Naive thymus-derived CD8-positive, alpha-beta T cell (primary cell): ENCODE measurements at regions not wholly inside any gene's neighbourhood (a gene's known extent, or its start where the extent isn't known, plus 50 kb on each side); places are given as distances from the start of the nearest gene placed in this dataset.
"Not testable (repeated sequence)": the region's sequence is repeated elsewhere in the genome, so short reads cannot be mapped to it uniquely, and the experiment has no call there.

Experiments
- ATAC-seq, 2 donors: fragments of 150-1000 bp; cut with Tn5 transposase in 1 of 2; sonication (Bioruptor Pico), chemical (Tn5 transposase) in 1 of 2; 1 replicate in 1 of 2; 2 replicates in 1 of 2; pipeline ENCODE4 v1.10.0; 2021; ENCODE audit warnings: mild to moderate bottlenecking in 2 of 2, moderate library complexity in 2 of 2
- POLR2A ChIA-PET: fragments of 350-600 bp; sonication (Branson Sonifier 250); formaldehyde crosslinking; loops from one replicate; lab custom pipeline; 2021; ENCODE audit warnings: antibody characterized with exemption; lab: Charles Lee
- DNase-seq, 10 donors: peaks; one replicate each; pipeline versions ENCODE4 v3.0.0 to v3.0.0-alpha.2; 2020 to 2022
- H3K27ac Mint-ChIP-seq, 10 donors: one replicate each; pipeline ENCODE4 v1.8.0; 2020 to 2022; ENCODE audit warnings: mild to moderate bottlenecking in 10 of 10, mixed read lengths in 10 of 10, moderate library complexity in 4 of 10, inconsistent platforms in 1 of 10
- H3K27me3 Mint-ChIP-seq, 5 donors: one replicate each; pipeline ENCODE4 v1.8.0; 2021 to 2022; ENCODE audit warnings: mixed read lengths in 5 of 5
- H3K36me3 Mint-ChIP-seq, 3 donors: one replicate each; pipeline ENCODE4 v1.8.0; 2020 to 2022; ENCODE audit warnings: mixed read lengths in 3 of 3, mild to moderate bottlenecking in 2 of 3, inconsistent platforms in 1 of 3
- H3K4me1 Mint-ChIP-seq, 4 donors: one replicate each; pipeline ENCODE4 v1.8.0; 2021 to 2022; ENCODE audit warnings: mixed read lengths in 4 of 4
- H3K4me3 Mint-ChIP-seq, 10 donors: one replicate each; pipeline ENCODE4 v1.8.0; 2020 to 2022; ENCODE audit warnings: mild to moderate bottlenecking in 10 of 10, mixed read lengths in 10 of 10, moderate library complexity in 6 of 10, inconsistent platforms in 1 of 10
- H3K9me3 Mint-ChIP-seq, 9 donors: one replicate each; pipeline ENCODE4 v1.8.0; 2020 to 2022; ENCODE audit warnings: mixed read lengths in 9 of 9, mild to moderate bottlenecking in 3 of 9, inconsistent platforms in 1 of 9, moderate library complexity in 1 of 9

DNA sequence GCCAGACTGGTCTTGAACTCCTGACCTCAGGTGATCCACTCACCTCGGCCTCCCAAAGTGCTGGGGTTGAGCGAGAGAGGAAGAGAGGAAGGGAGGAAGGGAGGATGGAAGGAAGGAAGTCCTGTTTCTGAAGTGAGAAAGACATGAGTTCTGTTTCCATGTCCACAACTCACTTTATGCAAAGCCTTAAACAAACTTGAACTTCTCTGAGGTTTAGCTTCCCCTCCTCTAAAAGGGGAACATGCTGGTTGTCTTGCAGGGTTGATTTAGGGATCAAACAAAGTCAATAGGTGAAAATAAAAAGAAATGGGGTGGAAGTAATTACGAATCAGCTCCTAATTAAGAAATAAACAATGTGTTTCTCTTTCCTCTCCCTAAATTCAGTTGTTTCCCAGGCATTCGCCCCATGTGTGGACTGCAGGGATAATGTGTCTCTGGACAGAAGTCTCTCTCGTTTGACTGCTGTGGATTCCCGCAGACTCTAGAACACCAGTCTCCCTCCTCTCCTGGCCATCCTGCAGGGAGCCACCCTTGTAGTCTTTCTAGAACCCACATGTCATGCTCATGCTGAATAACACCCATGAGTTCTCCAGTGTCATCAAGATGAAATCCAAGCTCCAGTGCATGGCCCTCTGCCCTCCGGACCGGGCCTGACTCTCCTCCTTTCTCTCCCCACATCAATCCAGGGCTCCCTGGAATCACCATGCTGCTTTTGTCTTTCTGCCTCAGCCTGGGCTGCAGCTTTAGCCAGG, 229.3 kb upstream of the TRIB2 start:
- Mint-ChIP-seq H3K4me3 (peak overlapping the region in 9 of 10 donors; percentile 63 to 85 (median 69)), H3K4me1 (peaks cover 35 to 71% (median 65%) of the 10 kb centered on the region in 4 donors), H3K27ac (peak overlapping the region; percentile 67 to 93 (median 88)), H3K36me3 (no peaks in the 10 kb centered on the region), H3K9me3 (no peaks in the 10 kb centered on the region), H3K27me3 (no peaks in the 10 kb centered on the region)
- no peak for DNase-seq
- POLR2A ChIA-PET: interaction anchor here (1.1 to 4.3 kb wide), 4 partner anchors 10 to 356 kb away, joined by 3 to 32 read pairs (median 6); no protein-coding TSS in a partner anchor
- no peak for ATAC-seq

DNA sequence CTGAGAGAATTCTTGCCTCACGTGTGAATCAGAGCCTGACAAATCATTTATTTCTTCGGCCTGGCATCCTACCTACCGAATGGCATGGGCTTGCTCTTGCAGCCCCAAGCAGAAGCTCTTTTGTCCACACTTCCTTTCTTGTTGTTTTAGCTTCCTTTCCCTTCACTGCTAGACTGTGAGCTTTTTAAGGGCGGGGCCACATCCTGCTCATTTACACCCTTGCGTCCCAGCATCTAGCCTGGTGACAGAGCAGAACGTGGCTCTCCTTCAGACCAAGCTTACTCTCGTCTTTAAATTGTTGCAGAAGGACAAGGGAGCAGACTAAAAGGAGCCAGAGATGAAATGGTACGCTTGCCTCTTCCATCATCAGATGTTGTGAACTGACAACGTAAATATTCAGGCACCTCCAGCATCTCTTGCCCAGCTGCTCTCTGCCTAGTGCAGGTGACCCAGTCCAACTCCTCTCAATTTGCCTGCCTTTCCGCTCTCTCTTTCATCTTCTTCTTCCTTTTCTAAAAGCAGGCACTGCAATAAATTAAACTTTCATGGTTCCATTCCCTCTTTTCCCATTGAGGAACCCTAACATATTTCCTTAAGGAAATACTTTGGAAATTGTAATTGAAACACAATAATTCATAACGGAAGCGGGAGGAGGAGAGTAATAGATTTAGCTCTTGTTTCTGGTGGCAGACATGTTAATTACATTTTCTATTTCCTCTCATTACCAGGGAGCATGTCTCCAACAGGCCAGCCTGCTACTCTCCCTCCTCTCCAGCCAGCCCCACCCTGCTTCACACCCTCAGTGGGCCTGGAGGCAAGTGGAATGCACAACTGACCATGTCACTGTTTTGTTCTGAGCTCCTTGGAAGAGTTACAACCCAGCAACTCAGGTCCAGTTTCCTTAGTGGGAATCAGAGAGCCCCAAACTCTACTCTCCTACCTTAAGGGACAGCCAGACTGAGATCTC, 228.1 kb upstream of the TRIB2 start:
- H3K9me3 Mint-ChIP-seq: no peaks in the 10 kb centered on the region
- POLR2A ChIA-PET: interaction anchor here (0.5 to 4.3 kb wide), 9 partner anchors 10 to 357 kb away, joined by 3 to 32 read pairs (median 4); partner anchors contain the start of gene TRIB2
- H3K36me3 Mint-ChIP-seq: no peaks in the 10 kb centered on the region
- ATAC-seq (peak; percentile 93 to 97), DNase-seq (peak in 8 of 10 donors; percentile 13 to 65 (median 40))
- peak overlapping the region; percentile 55 to 85 (median 69) for H3K4me3 Mint-ChIP-seq
- peaks cover 40 to 80% (median 72%) of the 10 kb centered on the region in 4 donors for H3K4me1 Mint-ChIP-seq
- peak overlapping the region; percentile 76 to 93 (median 90) for H3K27ac Mint-ChIP-seq
- no peaks in the 10 kb centered on the region for H3K27me3 Mint-ChIP-seq

DNA sequence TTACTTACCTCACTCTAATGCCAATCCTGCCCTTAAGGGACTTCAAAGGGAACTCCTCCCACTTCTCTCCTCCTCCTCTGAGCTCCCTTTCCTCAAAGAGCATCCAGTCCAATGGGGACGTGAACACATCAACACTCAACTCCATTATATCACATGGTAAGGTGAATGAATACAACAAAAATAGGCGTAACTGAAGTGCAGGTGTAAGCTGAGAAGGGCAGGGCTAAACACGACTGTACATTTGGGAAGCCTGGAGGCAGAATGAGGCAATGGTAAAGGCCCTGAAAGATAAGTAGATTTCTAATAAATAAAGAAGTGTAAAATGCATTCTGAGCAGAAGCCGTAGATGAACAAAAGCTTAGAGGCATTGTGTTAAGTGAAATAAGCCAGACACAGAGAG, 226.1 kb upstream of the TRIB2 start:
- H3K9me3 Mint-ChIP-seq: no peaks in the 10 kb centered on the region
- no peaks in the 10 kb centered on the region for H3K36me3 Mint-ChIP-seq
- no peak for DNase-seq
- H3K27ac Mint-ChIP-seq: peak overlapping the region in 4 of 10 donors; percentile 0 to 67 (median 14)
- peaks cover 32 to 72% (median 68%) of the 10 kb centered on the region in 4 donors for H3K4me1 Mint-ChIP-seq
- no peaks in the 10 kb centered on the region for H3K27me3 Mint-ChIP-seq
- no peak for ATAC-seq
- POLR2A ChIA-PET: interaction anchor here (0.6 to 1.5 kb wide), 3 partner anchors 11 to 43 kb away, joined by 3 to 9 read pairs (median 4); no protein-coding TSS in a partner anchor
- H3K4me3 Mint-ChIP-seq: no peak overlapping the region

DNA sequence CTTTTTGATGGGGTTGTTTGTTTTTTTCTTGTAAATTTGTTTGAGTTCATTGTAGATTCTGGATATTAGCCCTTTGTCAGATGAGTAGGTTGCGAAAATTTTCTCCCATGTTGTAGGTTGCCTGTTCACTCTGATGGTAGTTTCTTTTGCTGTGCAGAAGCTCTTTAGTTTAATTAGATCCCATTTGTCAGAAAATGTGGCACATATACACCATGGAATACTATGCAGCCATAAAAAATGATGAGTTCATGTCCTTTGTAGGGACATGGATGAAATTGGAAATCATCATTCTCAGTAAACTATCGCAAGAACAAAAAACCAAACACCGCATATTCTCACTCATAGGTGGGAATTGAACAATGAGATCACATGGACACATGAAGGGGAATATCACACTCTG, 224.4 kb upstream of the TRIB2 start:
- POLR2A ChIA-PET: interaction anchor here (1.4 kb wide), 1 partner anchor 9 kb away, joined by 6 read pairs; no protein-coding TSS in a partner anchor
- H3K27me3 Mint-ChIP-seq, H3K9me3 Mint-ChIP-seq, H3K27ac Mint-ChIP-seq, ATAC-seq, H3K4me3 Mint-ChIP-seq, H3K36me3 Mint-ChIP-seq, DNase-seq: not testable (repeated sequence)
- H3K4me1 Mint-ChIP-seq: peaks cover 35 to 72% (median 68%) of the 10 kb centered on the region in 4 donors

DNA sequence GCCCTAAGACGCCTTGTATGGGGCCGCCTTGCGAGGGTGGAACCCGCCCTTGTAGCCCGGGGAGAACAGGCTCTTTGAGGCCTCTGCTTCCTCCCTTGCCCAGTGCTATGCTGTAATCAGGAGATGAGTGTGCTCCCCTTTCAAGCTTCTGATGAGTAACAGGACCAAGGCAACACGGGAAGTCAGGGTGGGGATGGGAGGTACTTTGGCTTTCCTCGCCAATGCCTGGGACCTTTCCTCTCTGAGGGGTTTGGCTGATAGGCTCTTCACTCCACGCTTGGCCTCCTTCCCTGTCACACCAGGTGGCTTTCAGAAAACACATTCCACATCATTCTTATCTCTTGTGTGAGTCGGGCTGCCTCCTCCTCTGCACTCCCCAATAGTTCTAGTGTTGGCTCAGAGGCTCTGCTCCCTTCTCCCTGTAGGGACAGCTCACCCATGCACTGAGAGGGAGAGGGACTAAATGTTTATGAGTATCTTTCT, 223.7 kb upstream of the TRIB2 start:
- ATAC-seq (peak; percentile 36 to 40), DNase-seq (no peak)
- POLR2A ChIA-PET: interaction anchor here (0.6 to 1.4 kb wide), 2 partner anchors 8 to 10 kb away, joined by 3 to 6 read pairs; no protein-coding TSS in a partner anchor
- Mint-ChIP-seq H3K9me3 (peaks cover 0 to 7% (median 0%) of the 10 kb centered on the region in 9 donors), H3K27me3 (no peaks in the 10 kb centered on the region), H3K4me3 (peak overlapping the region in 4 of 10 donors; percentile 3 to 69 (median 32)), H3K27ac (peak overlapping the region in 9 of 10 donors; percentile 20 to 88 (median 79)), H3K36me3 (no peaks in the 10 kb centered on the region), H3K4me1 (peaks cover 34 to 72% (median 68%) of the 10 kb centered on the region in 4 donors)

DNA sequence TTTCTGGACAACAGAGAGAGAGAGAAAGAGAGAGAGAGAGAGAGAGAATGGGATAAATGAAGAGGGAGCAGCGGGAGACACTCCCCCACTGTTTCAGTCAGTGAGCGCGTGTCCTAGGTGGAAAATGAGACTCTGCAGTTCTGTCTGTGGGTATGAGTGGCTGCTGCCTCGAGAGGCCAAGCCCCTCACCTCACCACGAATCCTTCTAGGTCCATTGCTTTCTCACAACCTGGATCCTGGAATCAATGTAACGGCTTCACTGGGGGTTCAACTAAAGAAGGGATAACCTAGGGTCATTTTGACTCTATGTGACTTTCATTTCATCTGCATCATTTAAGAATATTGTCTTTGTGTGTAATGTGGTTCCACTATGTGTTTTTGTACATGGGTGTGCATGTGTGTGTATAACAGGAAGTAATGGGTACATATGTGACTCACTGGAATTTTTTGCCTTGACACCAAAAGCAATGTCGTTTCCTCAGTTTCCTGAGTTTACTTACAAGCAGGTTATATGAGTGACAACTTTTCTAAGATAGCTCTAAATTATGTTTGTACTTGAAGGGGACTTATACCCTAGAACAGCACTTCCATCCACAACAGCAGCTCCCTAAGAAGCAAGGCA, 221.4 kb upstream of the TRIB2 start:
- H3K9me3 Mint-ChIP-seq: peaks cover 0 to 7% (median 0%) of the 10 kb centered on the region in 9 donors
- H3K36me3 Mint-ChIP-seq: no peaks in the 10 kb centered on the region
- peak overlapping the region in 2 of 10 donors; percentile 0 to 31 for H3K4me3 Mint-ChIP-seq
- DNase-seq (no peak), ATAC-seq (no peak)
- H3K27ac Mint-ChIP-seq: peak overlapping the region in 5 of 10 donors; percentile 62 to 92 (median 75)
- no peaks in the 10 kb centered on the region for H3K27me3 Mint-ChIP-seq
- peaks cover 38 to 78% (median 73%) of the 10 kb centered on the region in 4 donors for H3K4me1 Mint-ChIP-seq
- POLR2A ChIA-PET: no interaction called here

DNA sequence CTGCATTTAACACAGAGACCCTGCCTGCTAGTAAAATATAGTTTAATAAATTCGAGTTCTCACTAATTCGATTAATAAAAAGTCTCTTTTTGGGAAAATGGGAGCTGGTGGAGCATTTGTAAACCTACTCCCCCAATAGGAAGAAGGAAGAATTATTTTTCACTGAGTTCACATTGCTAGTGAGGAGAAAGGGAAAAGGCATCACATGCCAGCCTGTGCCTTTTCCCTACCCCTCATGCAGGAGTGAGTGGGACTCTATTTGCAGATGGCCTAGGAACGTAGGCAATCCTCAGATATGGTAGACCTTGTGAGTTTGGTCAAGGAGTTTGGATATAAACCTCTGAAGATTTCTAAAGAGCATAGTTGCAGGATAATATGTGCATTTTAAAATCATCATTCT, 218.4 kb upstream of the TRIB2 start:
- Mint-ChIP-seq H3K9me3 (peaks cover 0 to 7% (median 0%) of the 10 kb centered on the region in 9 donors), H3K27ac (peak overlapping the region; percentile 24 to 98 (median 84)), H3K4me3 (peak overlapping the region in 8 of 10 donors; percentile 61 to 87 (median 78)), H3K4me1 (peaks cover 57 to 92% (median 89%) of the 10 kb centered on the region in 4 donors), H3K27me3 (no peaks in the 10 kb centered on the region), H3K36me3 (no peaks in the 10 kb centered on the region)
- POLR2A ChIA-PET: interaction anchor here (0.6 to 4.0 kb wide), 2 partner anchors 10 to 693 kb away, joined by 3 to 32 read pairs; no protein-coding TSS in a partner anchor
- ATAC-seq: no peak
- no peak for DNase-seq

DNA sequence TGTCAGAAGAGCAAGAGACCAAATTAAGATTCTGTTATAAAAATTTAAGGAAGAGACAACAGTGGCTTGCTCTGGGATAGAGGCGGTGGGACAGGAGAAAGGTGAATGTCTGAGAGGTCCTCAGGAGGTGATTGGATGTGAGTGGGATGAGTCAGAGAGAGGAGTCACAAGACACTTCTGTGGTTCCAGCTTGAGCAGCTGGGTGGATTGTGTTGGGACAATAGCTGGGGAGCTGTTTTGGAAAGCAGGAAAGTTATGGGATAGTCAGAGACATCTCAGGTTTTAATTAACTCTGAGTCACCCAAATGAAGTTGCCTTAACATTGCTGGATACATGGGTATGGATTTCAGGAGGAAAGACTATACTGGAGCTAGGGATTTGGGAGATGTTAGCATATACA, 218.0 kb upstream of the TRIB2 start:
- ATAC-seq (no peak), DNase-seq (no peak)
- no peaks in the 10 kb centered on the region for H3K36me3 Mint-ChIP-seq
- peak overlapping the region; percentile 24 to 98 (median 84) for H3K27ac Mint-ChIP-seq
- peaks cover 0 to 7% (median 0%) of the 10 kb centered on the region in 9 donors for H3K9me3 Mint-ChIP-seq
- H3K27me3 Mint-ChIP-seq: no peaks in the 10 kb centered on the region
- H3K4me1 Mint-ChIP-seq: peaks cover 58 to 92% (median 89%) of the 10 kb centered on the region in 4 donors
- H3K4me3 Mint-ChIP-seq: peak overlapping the region in 9 of 10 donors; percentile 11 to 87 (median 75)
- POLR2A ChIA-PET: interaction anchor here (0.6 to 4.0 kb wide), 4 partner anchors 7 to 694 kb away, joined by 3 to 32 read pairs (median 4); no protein-coding TSS in a partner anchor

DNA sequence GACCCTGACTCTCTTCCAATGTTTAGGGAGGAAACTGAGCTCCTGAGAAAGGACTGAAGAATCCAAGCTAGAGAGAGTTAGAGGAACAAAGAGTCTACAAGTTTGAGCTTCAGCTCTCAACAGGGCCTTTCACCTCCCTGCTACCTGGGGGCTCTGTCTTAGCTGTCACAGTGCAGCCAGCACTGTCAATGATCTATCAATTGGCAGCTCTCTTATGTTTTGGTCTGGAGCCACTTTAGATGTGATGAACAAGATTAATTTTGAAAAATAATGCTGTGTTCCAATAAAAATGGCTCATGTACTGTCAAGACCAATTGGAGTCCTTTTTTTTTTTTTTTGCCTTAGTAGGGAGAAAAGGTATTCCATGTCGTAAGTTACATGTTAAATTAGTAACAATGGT, 215.8 kb upstream of the TRIB2 start:
- POLR2A ChIA-PET: interaction anchor here (0.6 to 4.0 kb wide), 12 partner anchors 8 to 383 kb away, joined by 3 to 32 read pairs (median 4); no protein-coding TSS in a partner anchor
- peak; percentile 32 to 36 for ATAC-seq
- peak overlapping the region; percentile 69 to 98 (median 91) for H3K27ac Mint-ChIP-seq
- peaks cover 0 to 6% (median 0%) of the 10 kb centered on the region in 9 donors for H3K9me3 Mint-ChIP-seq
- peak overlapping the region; percentile 48 to 83 (median 72) for H3K4me3 Mint-ChIP-seq
- peaks cover 64 to 100% (median 97%) of the 10 kb centered on the region in 4 donors for H3K4me1 Mint-ChIP-seq
- no peaks in the 10 kb centered on the region for H3K27me3 Mint-ChIP-seq
- no peaks in the 10 kb centered on the region for H3K36me3 Mint-ChIP-seq
- DNase-seq: no peak

DNA sequence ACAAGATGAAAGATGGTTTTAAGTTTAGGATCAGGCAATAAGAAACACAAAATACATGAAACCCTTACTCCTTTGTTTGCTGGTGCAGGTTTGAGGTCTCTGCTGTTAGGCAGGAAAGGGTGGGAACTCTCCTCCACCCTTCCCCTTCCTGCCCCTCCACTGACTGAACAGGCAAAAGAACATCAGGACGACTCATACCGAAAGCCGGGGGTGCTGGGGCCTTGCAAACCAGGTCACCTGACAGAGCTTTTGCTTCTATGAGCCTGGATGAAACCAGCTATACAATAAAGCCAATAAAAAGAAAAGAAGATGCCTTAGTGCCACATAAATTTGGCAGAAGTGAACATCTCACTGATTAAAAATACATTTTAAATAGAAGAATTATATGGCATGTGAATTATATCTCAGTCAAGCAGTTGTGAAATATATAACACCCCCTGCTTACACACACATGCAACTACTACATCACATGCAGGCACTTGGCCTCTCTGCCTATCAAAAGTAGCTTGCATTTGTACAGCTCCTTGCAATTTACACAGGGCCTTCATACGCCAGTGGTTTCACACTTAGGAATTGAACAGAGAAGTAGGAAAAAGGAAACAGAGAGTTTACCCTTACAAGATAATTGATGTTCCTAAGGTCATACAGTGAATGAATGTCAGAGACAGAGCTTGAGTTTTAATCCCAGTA, 215.1 kb upstream of the TRIB2 start:
- H3K9me3 Mint-ChIP-seq: peaks cover 0 to 2% (median 0%) of the 10 kb centered on the region in 9 donors
- H3K36me3 Mint-ChIP-seq: no peaks in the 10 kb centered on the region
- no peaks in the 10 kb centered on the region for H3K27me3 Mint-ChIP-seq
- peaks cover 61 to 100% (median 97%) of the 10 kb centered on the region in 4 donors for H3K4me1 Mint-ChIP-seq
- peak in 8 of 10 donors; percentile 10 to 77 (median 42) for DNase-seq
- peak overlapping the region; percentile 48 to 83 (median 72) for H3K4me3 Mint-ChIP-seq
- POLR2A ChIA-PET: interaction anchor here (0.6 to 3.1 kb wide), 11 partner anchors 8 to 384 kb away, joined by 3 to 10 read pairs (median 4); no protein-coding TSS in a partner anchor
- H3K27ac Mint-ChIP-seq: peak overlapping the region; percentile 69 to 98 (median 91)
- peak; percentile 85 to 88 for ATAC-seq
